Ishikawa (cell line): ENCODE measurements at regions not wholly inside any gene's neighbourhood (a gene's known extent, or its start where the extent isn't known, plus 50 kb on each side); places are given as distances from the start of the nearest gene placed in this dataset.

ENCODE experiments used
- CEBPB ChIP-seq: IDR thresholded peaks from 2 replicates; pipeline ENCODE4 v1.6.1; 2012
- CREB1 ChIP-seq: IDR thresholded peaks from 2 replicates; pipeline ENCODE4 v1.6.1; 2012; ENCODE audit warnings: low read depth
- EGR1 ChIP-seq: IDR thresholded peaks from 2 replicates; pipeline ENCODE4 v1.6.1; 2012
- EP300 ChIP-seq: IDR thresholded peaks from 2 replicates; pipeline ENCODE4 v1.6.1; 2012; ENCODE audit warnings: borderline replicate concordance
- FOXM1 ChIP-seq: IDR thresholded peaks from 2 replicates; pipeline ENCODE4 v1.6.1; 2012; ENCODE audit warnings: low read depth, borderline replicate concordance
- MAX ChIP-seq: IDR thresholded peaks from 2 replicates; pipeline ENCODE4 v1.6.1; 2012
- NFIC ChIP-seq: IDR thresholded peaks from 2 replicates; pipeline ENCODE4 v1.6.1; 2012
- RAD21 ChIP-seq: IDR thresholded peaks from 2 replicates; pipeline ENCODE4 v1.6.1; 2012; ENCODE audit warnings: low read depth
- REST ChIP-seq: IDR thresholded peaks from 2 replicates; pipeline ENCODE4 v1.6.1; 2012; ENCODE audit warnings: low read depth, mild to moderate bottlenecking
- TAF1 ChIP-seq: IDR thresholded peaks from 2 replicates; pipeline ENCODE4 v1.6.1; 2012; ENCODE audit warnings: low read depth, mild to moderate bottlenecking
- TCF12 ChIP-seq: IDR thresholded peaks from 2 replicates; pipeline ENCODE4 v1.6.1; 2012; ENCODE audit warnings: low read depth
- TEAD4 ChIP-seq: IDR thresholded peaks from 2 replicates; pipeline ENCODE4 v1.6.1; 2012
- USF1 ChIP-seq: IDR thresholded peaks from 2 replicates; pipeline ENCODE4 v1.6.1; 2012
- YY1 ChIP-seq: IDR thresholded peaks from 2 replicates; pipeline ENCODE4 v1.6.1; 2012; ENCODE audit warnings: low read depth
- ZBTB7A ChIP-seq: IDR thresholded peaks from 2 replicates; pipeline ENCODE4 v1.6.1; 2012; ENCODE audit warnings: low read depth

GRCh38 chr3:153820035-153820434 lies 301.2 kb upstream of the ARHGEF26 start:
- TF ChIP-seq RAD21 (no peak), TCF12 (no peak), CREB1 (no peak), TAF1 (no peak), FOXM1 (no peak), YY1 (no peak)

GRCh38 chr3:153828346-153828745 lies 292.8 kb upstream of the ARHGEF26 start:
- peak; percentile 76 for TF ChIP-seq TEAD4

- TF ChIP-seq ZBTB7A (no peak), NFIC (no peak), USF1 (no peak), RAD21 (no peak), EP300 (no peak), MAX (no peak), REST (no peak), TCF12 (no peak), CREB1 (no peak), YY1 (no peak), FOXM1 (no peak), EGR1 (no peak), TAF1 (no peak), TEAD4 (no peak), CEBPB (no peak)
Measured at GRCh38 chr3:153829606-153830170, 291.5 kb upstream of the ARHGEF26 start.

GRCh38 chr3:153830552-153830951 lies 290.6 kb upstream of the ARHGEF26 start:
- TF ChIP-seq REST (no peak), ZBTB7A (no peak), YY1 (no peak), TEAD4 (no peak), EP300 (no peak), EGR1 (no peak), CREB1 (no peak), FOXM1 (no peak), RAD21 (no peak), NFIC (no peak), TAF1 (no peak)

GRCh38 chr3:153835540-153835939 lies 285.6 kb upstream of the ARHGEF26 start:
- no peak for TF ChIP-seq CEBPB
- no peak for TF ChIP-seq REST
- TF ChIP-seq TAF1: no peak
- TF ChIP-seq YY1: no peak
- TF ChIP-seq MAX: no peak
- TF ChIP-seq TCF12: no peak
- no peak for TF ChIP-seq FOXM1
- no peak for TF ChIP-seq CREB1
- TF ChIP-seq TEAD4: no peak
- no peak for TF ChIP-seq ZBTB7A
- TF ChIP-seq EGR1: no peak
- no peak for TF ChIP-seq EP300
- no peak for TF ChIP-seq USF1
